Right lobe of liver (tissue), 4 donors: ENCODE measurements at regions not wholly inside any gene's neighbourhood (a gene's known extent, or its start where the extent isn't known, plus 50 kb on each side); places are given as distances from the start of the nearest gene placed in this dataset.

ENCODE experiments used
- CTCF ChIP-seq, 4 donors: fragments of 200-600 bp in 3 of 4; fragments of 450-650 bp in 1 of 4; IDR thresholded peaks; one replicate each; pipeline versions ENCODE4 v1.5.1 to v1.8.0; 2016 to 2022; ENCODE audit warnings: antibody characterized with exemption in 4 of 4, mild to moderate bottlenecking in 2 of 4
- POLR2A ChIP-seq: fragments of 450-650 bp; IDR thresholded peaks from one replicate; pipeline ENCODE4 v1.6.1; 2017; ENCODE audit warnings: antibody characterized with exemption, mild to moderate bottlenecking
- donor health status: DM: no; HTN: no; CAD: no.
- donor health status: DM: no; HTN: no; CAD: no.
- donor health status: DM: no; HTN: yes; CAD: no.

- TF ChIP-seq CTCF (IDR thresholded peaks at IDR 0.05) (no peak), POLR2A (no peak)
Observed at GRCh38 chr2:66255867-66256266, 179.1 kb upstream of the MEIS1 start.
